ENCODE measurements at regions not wholly inside any gene's neighbourhood (a gene's known extent, or its start where the extent isn't known, plus 50 kb on each side); places are given as distances from the start of the nearest gene placed in this dataset.

DNA sequence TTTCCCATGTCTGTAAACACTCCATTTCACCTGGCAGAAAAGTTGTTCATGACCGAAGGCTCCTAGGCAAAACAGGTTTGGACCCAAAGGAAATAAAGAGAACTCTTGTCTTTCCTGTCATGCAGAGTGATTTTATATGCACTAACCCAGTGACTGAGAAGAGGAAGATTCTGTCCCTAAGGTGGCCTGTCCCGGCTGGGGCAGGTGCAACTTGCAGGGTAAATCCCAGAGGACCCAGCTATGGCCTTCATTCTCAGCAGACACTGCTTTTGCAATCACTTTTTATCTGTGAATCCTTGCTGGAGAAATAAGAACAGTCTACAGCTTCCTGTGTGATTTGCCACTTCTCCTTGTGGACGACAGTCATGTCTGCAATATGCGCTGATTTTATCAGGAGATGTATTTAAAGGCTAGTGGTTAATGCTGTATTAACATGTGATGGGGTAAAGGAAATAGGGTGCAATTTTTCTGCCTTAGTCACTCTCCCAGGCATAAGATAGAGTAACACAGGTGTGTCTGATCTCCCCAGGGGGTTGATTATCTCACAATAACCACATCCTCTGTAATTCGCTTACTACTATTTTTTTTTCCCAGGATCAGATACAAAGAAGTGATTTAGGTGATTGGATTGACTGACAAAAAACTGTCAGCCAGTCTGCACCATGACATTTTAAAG, 696.8 kb upstream of the SOX9 start:
- Histone ChIP-seq H3K4me3 (ENCODE audit: low read length, poor library complexity, severe bottlenecking) (no peak overlapping the region), H3K9me3 (ENCODE audit: insufficient read depth, low read depth, low read length) (no peaks in the 10 kb centered on the region; the same call in 1 of the 2 replicates), H3K9me2 (replicated peaks; ENCODE audit: low read depth, low read length) (no peaks in the 10 kb centered on the region), H3K36me3 (ENCODE audit: insufficient read depth, low read length) (no peaks in the 10 kb centered on the region), H3K4me2 (ENCODE audit: low read depth, low read length, poor library complexity, severe bottlenecking) (no peak overlapping the region), H3K9ac (ENCODE audit: low read depth, low read length, poor library complexity, severe bottlenecking) (no peak overlapping the region), H3F3A (ENCODE audit: low read depth) (no peaks in the 10 kb centered on the region), H3K79me2 (ENCODE audit: insufficient read depth, low read length) (no peaks in the 10 kb centered on the region), H2AFZ (ENCODE audit: low read length) (no peak overlapping the region), H3K4me1 (ENCODE audit: insufficient read depth, low read length, poor library complexity, severe bottlenecking) (no peaks in the 10 kb centered on the region), H4K20me1 (ENCODE audit: insufficient read depth, low read length, poor library complexity, severe bottlenecking) (no peaks in the 10 kb centered on the region), H3K27me3 (ENCODE audit: insufficient read depth, low read length, poor library complexity, severe bottlenecking) (no peaks in the 10 kb centered on the region)
- TF ChIP-seq, protein P1, sequence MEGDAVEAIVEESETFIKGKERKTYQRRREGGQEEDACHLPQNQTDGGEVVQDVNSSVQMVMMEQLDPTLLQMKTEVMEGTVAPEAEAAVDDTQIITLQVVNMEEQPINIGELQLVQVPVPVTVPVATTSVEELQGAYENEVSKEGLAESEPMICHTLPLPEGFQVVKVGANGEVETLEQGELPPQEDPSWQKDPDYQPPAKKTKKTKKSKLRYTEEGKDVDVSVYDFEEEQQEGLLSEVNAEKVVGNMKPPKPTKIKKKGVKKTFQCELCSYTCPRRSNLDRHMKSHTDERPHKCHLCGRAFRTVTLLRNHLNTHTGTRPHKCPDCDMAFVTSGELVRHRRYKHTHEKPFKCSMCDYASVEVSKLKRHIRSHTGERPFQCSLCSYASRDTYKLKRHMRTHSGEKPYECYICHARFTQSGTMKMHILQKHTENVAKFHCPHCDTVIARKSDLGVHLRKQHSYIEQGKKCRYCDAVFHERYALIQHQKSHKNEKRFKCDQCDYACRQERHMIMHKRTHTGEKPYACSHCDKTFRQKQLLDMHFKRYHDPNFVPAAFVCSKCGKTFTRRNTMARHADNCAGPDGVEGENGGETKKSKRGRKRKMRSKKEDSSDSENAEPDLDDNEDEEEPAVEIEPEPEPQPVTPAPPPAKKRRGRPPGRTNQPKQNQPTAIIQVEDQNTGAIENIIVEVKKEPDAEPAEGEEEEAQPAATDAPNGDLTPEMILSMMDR (conservative IDR thresholded peaks at IDR 0.05; ENCODE audit: low read length): no peak
- no peak for TF ChIP-seq EZH2phosphoT487 (IDR thresholded peaks at IDR 0.05; ENCODE audit: borderline replicate concordance)

DNA sequence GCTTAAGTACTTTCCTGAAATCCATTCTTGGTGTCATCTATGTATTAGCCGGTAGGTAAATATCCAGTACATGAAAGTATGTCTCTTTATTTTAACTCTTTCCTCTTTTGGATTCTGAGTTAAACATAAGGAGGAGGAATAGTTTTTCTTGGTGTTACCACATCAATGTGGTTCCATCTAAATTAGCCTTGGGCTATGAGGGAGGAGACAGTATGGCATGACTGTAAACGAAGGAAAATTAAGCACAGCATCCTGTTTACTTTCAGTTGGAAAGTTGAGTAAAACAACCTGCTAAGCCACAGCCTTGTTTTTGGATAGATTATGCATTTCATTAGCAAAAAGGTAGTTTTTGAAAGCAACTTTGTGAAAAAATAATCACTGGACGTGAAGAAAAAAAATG, 693.0 kb upstream of the SOX9 start:
- no peak overlapping the region for H3K9ac ChIP-seq (ENCODE audit: low read depth, low read length, poor library complexity, severe bottlenecking)
- no peaks in the 10 kb centered on the region for H3K4me1 ChIP-seq (ENCODE audit: insufficient read depth, low read length, poor library complexity, severe bottlenecking)
- H3K36me3 ChIP-seq (ENCODE audit: insufficient read depth, low read length): no peaks in the 10 kb centered on the region
- no peaks in the 10 kb centered on the region for H3F3A ChIP-seq (ENCODE audit: low read depth)
- no peak overlapping the region for H2AFZ ChIP-seq (ENCODE audit: low read length)
- no peaks in the 10 kb centered on the region for H3K27me3 ChIP-seq (ENCODE audit: insufficient read depth, low read length, poor library complexity, severe bottlenecking)
- no peaks in the 10 kb centered on the region for H3K9me2 ChIP-seq (replicated peaks; ENCODE audit: low read depth, low read length)
- H3K9me3 ChIP-seq (ENCODE audit: insufficient read depth, low read depth, low read length): no peaks in the 10 kb centered on the region; the same call in 1 of the 2 replicates
- H4K20me1 ChIP-seq (ENCODE audit: insufficient read depth, low read length, poor library complexity, severe bottlenecking): no peaks in the 10 kb centered on the region
- H3K4me2 ChIP-seq (ENCODE audit: low read depth, low read length, poor library complexity, severe bottlenecking): no peak overlapping the region
- TF ChIP-seq, protein P1 (conservative IDR thresholded peaks at IDR 0.05; ENCODE audit: low read length): no peak
- no peak for TF ChIP-seq EZH2phosphoT487 (IDR thresholded peaks at IDR 0.05; ENCODE audit: borderline replicate concordance)
- no peaks in the 10 kb centered on the region for H3K79me2 ChIP-seq (ENCODE audit: insufficient read depth, low read length)
- no peak overlapping the region for H3K4me3 ChIP-seq (ENCODE audit: low read length, poor library complexity, severe bottlenecking)

DNA sequence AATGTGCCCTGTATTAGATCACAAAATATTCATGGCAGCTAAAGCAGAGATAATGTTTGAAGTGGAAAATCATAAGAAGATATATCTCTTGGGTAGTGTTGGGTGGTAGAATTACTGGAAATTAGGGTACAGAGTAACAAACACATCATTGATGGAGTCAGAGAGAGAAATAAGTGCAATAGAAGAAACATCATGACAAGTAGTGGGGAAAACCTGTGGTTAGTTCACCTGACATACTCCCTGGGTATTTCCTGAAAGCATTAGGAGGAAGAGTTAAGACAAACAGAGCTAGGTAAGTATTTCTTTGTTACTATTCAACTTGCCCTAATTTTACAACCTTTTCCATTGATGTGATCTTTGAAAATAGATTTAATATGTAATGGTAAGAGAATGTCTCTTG, 691.9 kb upstream of the SOX9 start:
- no peak overlapping the region for H3K9ac ChIP-seq (ENCODE audit: low read depth, low read length, poor library complexity, severe bottlenecking)

More for the DNA sequence above, 691.9 kb upstream of the SOX9 start:
- Histone ChIP-seq H3K4me3 (ENCODE audit: low read length, poor library complexity, severe bottlenecking) (no peak overlapping the region), H4K20me1 (ENCODE audit: insufficient read depth, low read length, poor library complexity, severe bottlenecking) (no peaks in the 10 kb centered on the region), H3K9me2 (replicated peaks; ENCODE audit: low read depth, low read length) (no peaks in the 10 kb centered on the region), H3K4me2 (ENCODE audit: low read depth, low read length, poor library complexity, severe bottlenecking) (no peak overlapping the region), H3K36me3 (ENCODE audit: insufficient read depth, low read length) (no peaks in the 10 kb centered on the region), H3K4me1 (ENCODE audit: insufficient read depth, low read length, poor library complexity, severe bottlenecking) (no peaks in the 10 kb centered on the region), H3K27me3 (ENCODE audit: insufficient read depth, low read length, poor library complexity, severe bottlenecking) (no peaks in the 10 kb centered on the region), H3K9me3 (ENCODE audit: insufficient read depth, low read depth, low read length) (no peaks in the 10 kb centered on the region; the same call in 1 of the 2 replicates), H3K79me2 (ENCODE audit: insufficient read depth, low read length) (no peaks in the 10 kb centered on the region), H3F3A (ENCODE audit: low read depth) (no peaks in the 10 kb centered on the region), H2AFZ (ENCODE audit: low read length) (no peak overlapping the region)
- TF ChIP-seq, protein P1 (conservative IDR thresholded peaks at IDR 0.05; ENCODE audit: low read length): no peak
- no peak for TF ChIP-seq EZH2phosphoT487 (IDR thresholded peaks at IDR 0.05; ENCODE audit: borderline replicate concordance)

Data from Loucy (cell line).